Retinal pigment epithelial cell (primary cell): ENCODE measurements at regions not wholly inside any gene's neighbourhood (a gene's known extent, or its start where the extent isn't known, plus 50 kb on each side); places are given as distances from the start of the nearest gene placed in this dataset.

Source experiments
- DNase-seq: peaks from one replicate; pipeline ENCODE4 v3.0.0-alpha.2; 2010; ENCODE audit warnings: low read depth
- H3K4me3 ChIP-seq: 2 replicates; pipeline ENCODE4 v1.5.1; 2011; ENCODE audit warnings: mild to moderate bottlenecking, low read length, control low read depth, moderate library complexity
- CTCF ChIP-seq: conservative IDR thresholded peaks from 2 replicates; pipeline ENCODE4 v1.5.1; 2011; ENCODE audit warnings: low read depth, low read length, control low read depth, inconsistent platforms

DNA sequence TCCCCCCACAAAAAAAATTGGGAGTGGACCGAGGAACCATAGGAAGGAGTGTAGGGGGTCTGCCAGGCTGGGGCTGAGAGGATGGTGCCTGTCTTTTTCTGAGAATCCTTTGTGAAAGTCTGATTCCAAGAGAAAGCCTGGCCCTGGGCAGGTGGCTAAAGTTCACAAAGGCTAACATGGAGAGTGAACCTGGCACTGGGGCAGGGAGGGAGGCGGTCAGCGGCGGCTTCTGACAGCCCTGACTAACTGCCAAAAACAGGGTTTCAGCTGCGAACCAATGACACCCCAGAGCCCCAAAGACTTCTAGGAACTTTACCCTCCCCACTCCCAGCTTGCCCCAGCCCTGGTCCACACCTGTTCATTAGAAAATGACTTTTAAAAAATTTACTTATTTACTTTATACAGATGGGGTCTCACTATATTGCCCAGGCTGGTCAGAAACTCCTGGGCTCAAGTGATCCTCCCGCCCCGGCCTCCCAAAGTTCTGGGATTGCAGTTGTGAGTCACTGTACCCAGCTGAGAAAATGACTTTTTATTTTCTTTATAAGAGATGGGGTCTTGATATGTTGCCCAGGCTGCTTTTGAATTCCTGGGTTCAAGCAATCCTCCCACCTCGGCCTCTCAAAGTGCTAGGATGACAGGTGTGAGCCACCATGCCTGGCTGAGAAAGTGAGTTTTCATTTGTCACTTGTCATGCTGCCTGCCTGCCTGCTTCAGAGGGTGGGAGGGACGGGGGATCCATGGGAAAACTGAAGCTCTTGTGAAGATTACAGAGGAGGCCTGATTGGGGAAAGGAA lies 61.0 kb upstream of the DUSP5 start:
- H3K4me3 ChIP-seq: no peak overlapping the region
- no peak for DNase-seq
- no peak for TF ChIP-seq CTCF

DNA sequence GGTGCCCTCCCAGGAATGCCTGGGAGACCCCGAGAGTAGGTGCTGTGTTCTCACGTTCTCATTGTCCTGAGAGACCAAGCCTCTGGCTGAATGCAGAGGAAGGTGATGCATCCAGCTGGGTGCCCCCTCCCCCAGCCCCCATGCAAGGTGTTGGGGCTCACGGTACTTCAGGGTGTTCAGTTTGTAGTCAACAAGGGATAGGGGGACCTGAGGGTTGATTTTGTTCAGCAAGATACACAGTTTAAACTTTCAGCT lies 60.4 kb upstream of the DUSP5 start:
- TF ChIP-seq CTCF: no peak
- no peak overlapping the region for H3K4me3 ChIP-seq
- no peak for DNase-seq

DNA sequence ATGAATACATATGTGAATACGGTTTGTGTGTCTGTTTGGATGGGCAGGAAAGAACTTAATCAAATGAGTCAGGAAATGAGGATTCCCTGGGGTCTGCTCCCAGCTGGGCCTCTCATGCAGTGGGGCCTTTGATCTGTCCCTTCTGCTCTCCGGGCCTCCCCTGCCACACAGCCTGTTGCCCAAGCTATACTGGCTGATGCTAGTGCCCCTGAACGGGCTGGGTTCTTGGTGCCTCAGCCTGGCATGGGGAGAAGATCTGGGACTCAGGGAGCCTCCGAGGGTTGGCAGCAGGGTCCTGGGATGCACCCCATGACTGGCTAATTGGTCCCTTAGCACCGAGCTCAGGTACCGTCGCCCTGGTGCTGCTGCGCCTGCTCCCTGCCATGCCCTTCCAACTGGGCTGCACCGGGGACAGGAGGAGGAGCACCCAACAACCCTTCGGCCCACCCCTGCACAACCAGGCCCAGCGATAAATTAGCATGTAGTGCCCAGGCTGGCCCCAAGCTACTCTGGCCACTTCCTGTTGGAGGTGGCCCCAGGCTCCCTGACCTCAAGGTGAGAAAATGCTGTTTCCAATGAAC lies 59.9 kb upstream of the DUSP5 start:
- no peak overlapping the region for H3K4me3 ChIP-seq
- DNase-seq: no peak
- TF ChIP-seq CTCF: no peak

GRCh38 chr10:110442746-110443145 lies 55.0 kb upstream of the DUSP5 start:
- TF ChIP-seq CTCF: no peak
- H3K4me3 ChIP-seq: no peak overlapping the region
- DNase-seq: no peak

DNA sequence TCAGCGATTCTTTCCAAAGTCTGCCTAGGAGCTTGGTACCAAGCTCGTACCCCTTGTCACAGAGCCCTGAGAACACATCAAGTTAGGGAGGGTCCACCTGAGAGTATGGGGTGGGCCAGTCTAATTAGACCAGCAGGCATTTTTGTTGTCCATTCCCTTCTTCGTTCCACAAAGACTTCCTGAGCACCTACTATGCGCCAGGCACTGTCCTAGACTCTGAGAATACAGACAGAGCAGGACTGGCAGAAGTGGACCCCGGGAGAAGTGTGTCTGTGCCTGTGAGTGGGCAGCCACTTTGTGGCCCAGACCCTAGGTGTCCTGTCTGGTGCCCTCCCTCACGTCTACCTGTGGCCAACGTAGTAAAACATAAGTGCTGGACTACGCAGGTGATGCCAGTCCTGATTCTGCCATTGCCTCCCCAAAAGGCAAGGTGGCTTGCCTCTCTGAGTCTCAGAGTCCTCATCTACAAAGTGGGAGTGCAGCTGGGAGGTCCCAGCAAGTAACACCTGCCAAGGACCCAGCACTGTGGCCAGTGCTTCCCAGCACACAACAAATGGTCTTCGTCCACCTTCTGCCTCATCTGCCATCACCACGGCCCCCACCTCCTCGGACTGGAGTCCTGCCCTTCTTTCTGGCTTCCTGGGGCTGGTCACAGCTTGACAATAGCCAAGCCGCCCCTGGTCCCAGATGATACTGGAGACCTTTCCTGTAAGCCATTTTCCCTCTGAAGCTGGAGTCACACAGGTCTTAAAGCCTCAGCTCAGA lies 54.3 kb upstream of the DUSP5 start:
- no peak overlapping the region for H3K4me3 ChIP-seq
- TF ChIP-seq CTCF: no peak
- DNase-seq: no peak

- H3K4me3 ChIP-seq: no peak overlapping the region
- no peak for DNase-seq
- TF ChIP-seq CTCF: no peak
Observed at GRCh38 chr10:110444004-110444337, 53.7 kb upstream of the DUSP5 start.

DNA sequence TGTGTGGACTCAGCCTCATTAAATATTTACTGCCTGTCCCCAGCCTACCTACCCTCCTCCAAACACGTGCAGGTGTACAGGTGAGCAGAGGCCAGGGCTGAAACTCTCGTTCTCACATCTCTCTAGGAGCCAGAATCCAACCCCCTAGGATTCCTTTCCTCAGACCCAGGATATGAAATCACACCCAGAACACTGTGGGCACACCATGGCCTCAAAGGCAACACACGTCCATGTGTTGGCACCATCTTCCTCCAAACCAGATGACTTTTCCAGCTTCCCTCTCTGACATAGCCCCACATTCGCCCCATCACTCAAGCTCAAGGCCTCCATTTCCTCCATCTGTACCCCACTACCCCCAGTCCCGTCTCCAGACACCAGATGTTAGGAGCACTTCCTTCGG lies 51.8 kb upstream of the DUSP5 start:
- H3K4me3 ChIP-seq: no peak overlapping the region
- no peak for TF ChIP-seq CTCF
- DNase-seq: no peak
